IMR-90 (cell line): ENCODE measurements at regions not wholly inside any gene's neighbourhood (a gene's known extent, or its start where the extent isn't known, plus 50 kb on each side); places are given as distances from the start of the nearest gene placed in this dataset.

Experiments used
- ATAC-seq: fragments of 200-7000 bp; cut with Tn5 transposase; 2 replicates; pipeline ENCODE4 v1.9.1; 2020; ENCODE audit warnings: low read depth, mild to moderate bottlenecking, moderate library complexity
- BruUV-seq: library from RNA; stranded (reverse); fragments of 400-500 nt; replicated peaks from 2 replicates; lab custom pipeline; 2021; lab: Mats Ljungman, UMichigan
- CTCF ChIA-PET: fragments of 300-600 bp; formaldehyde crosslinking; extraction: SDS; loops from one replicate; lab custom pipeline; 2021; ENCODE audit warnings: antibody characterized with exemption; lab: Yijun Ruan, JAX
- POLR2A ChIA-PET: fragments of 300-600 bp; sonication (Branson Sonifier 250); formaldehyde crosslinking; loops from one replicate; lab custom pipeline; 2022; ENCODE audit warnings: antibody characterized with exemption; ENCODE audit not compliant: unreplicated experiment; lab: Charles Lee
- DNase-seq: peaks from one replicate; pipeline ENCODE4 v3.0.0; 2013
- H2AFZ ChIP-seq: replicated peaks from 2 replicates; pipeline ENCODE3; 2013; ENCODE audit warnings: low read length, mild to moderate bottlenecking; ENCODE audit not compliant: poor library complexity
- H2AK5ac ChIP-seq: 2 replicates; pipeline ENCODE4 v1.6.1; 2013; ENCODE audit warnings: low read depth, low read length, inconsistent platforms
- H2AK9ac ChIP-seq: replicated peaks from 2 replicates; pipeline ENCODE3; 2013; ENCODE audit warnings: mild to moderate bottlenecking, low read depth, low read length, moderate library complexity; ENCODE audit not compliant: poor library complexity
- H2BK120ac ChIP-seq: 2 replicates; pipeline ENCODE4 v1.6.1; 2013; ENCODE audit warnings: low read depth, low read length, inconsistent platforms
- H2BK15ac ChIP-seq: 3 replicates; pipeline ENCODE4 v1.6.1; 2013; ENCODE audit warnings: low read depth, low read length, inconsistent platforms
- H2BK20ac ChIP-seq: 2 replicates; pipeline ENCODE4 v1.6.1; 2013; ENCODE audit warnings: low read depth, mild to moderate bottlenecking, inconsistent platforms, low read length, moderate library complexity
- H2BK5ac ChIP-seq: 2 replicates; pipeline ENCODE4 v1.6.1; 2013; ENCODE audit warnings: mild to moderate bottlenecking, low read depth, low read length, inconsistent platforms; ENCODE audit not compliant: poor library complexity, severe bottlenecking
- H3K14ac ChIP-seq: replicated peaks from 2 replicates; pipeline ENCODE4 v1.6.1; 2013; ENCODE audit warnings: low read depth, low read length, inconsistent platforms
- H3K18ac ChIP-seq: 2 replicates; pipeline ENCODE4 v1.6.1; 2013; ENCODE audit warnings: low read depth, low read length, control low read depth
- H3K23ac ChIP-seq: 2 replicates; pipeline ENCODE4 v1.6.1; 2013; ENCODE audit warnings: low read depth, low read length, inconsistent platforms
- H3K27ac ChIP-seq: 2 replicates; pipeline ENCODE4 v1.5.1; 2013; ENCODE audit warnings: mild to moderate bottlenecking, control low read depth, low read length; ENCODE audit not compliant: insufficient read depth
- H3K27me3 ChIP-seq: 2 replicates; pipeline ENCODE4 v1.6.1; 2013; ENCODE audit warnings: low read length; ENCODE audit not compliant: control insufficient read depth, insufficient read depth
- H3K36me3 ChIP-seq: 2 replicates; pipeline ENCODE4 v1.6.1; 2013; ENCODE audit warnings: low read length, mixed read lengths; ENCODE audit not compliant: control insufficient read depth, insufficient read depth
- H3K4ac ChIP-seq: 2 replicates; pipeline ENCODE4 v1.6.1; 2013; ENCODE audit warnings: low read depth, low read length, inconsistent platforms
- H3K4me1 ChIP-seq: 2 replicates; pipeline ENCODE4 v1.6.1; 2013; ENCODE audit warnings: low read length, mixed read lengths; ENCODE audit not compliant: control insufficient read depth, insufficient read depth
- H3K4me2 ChIP-seq: 2 replicates; pipeline ENCODE4 v1.6.1; 2013; ENCODE audit warnings: low read depth, mild to moderate bottlenecking, control low read depth, low read length, moderate library complexity
- H3K4me3 ChIP-seq: 2 replicates; pipeline ENCODE4 v1.5.1; 2013; ENCODE audit warnings: low read depth, mild to moderate bottlenecking, control low read depth, low read length, moderate library complexity; ENCODE audit not compliant: insufficient read depth
- H3K56ac ChIP-seq: 2 replicates; pipeline ENCODE4 v1.6.1; 2013; ENCODE audit warnings: low read length, inconsistent platforms; ENCODE audit not compliant: insufficient read depth; ENCODE audit errors: extremely low read depth
- H3K79me1 ChIP-seq, 2 experiments: 2 replicates each; pipeline ENCODE4 v1.6.1; 2013; ENCODE audit warnings: low read length in 2 of 2, inconsistent platforms in 1 of 2, low read depth in 1 of 2
- H3K9ac ChIP-seq: 2 replicates; pipeline ENCODE4 v1.6.1; 2013; ENCODE audit warnings: low read depth, low read length, control low read depth
- H3K9me1 ChIP-seq: 2 replicates; pipeline ENCODE4 v1.6.1; 2013; ENCODE audit warnings: low read length, inconsistent platforms; ENCODE audit not compliant: insufficient read depth
- H3K9me3 ChIP-seq: 2 replicates; pipeline ENCODE4 v1.6.1; 2013; ENCODE audit warnings: low read length; ENCODE audit not compliant: control insufficient read depth, insufficient read depth
- H4K20me1 ChIP-seq: 2 replicates; pipeline ENCODE4 v1.6.1; 2013; ENCODE audit warnings: low read length, inconsistent platforms; ENCODE audit not compliant: insufficient read depth
- H4K5ac ChIP-seq: 2 replicates; pipeline ENCODE4 v1.6.1; 2013; ENCODE audit warnings: mild to moderate bottlenecking, low read depth, low read length, control low read depth
- H4K8ac ChIP-seq, 2 experiments: 2 replicates each; pipeline ENCODE4 v1.6.1; 2013; ENCODE audit warnings: low read depth in 2 of 2, low read length in 2 of 2, control low read depth in 1 of 2, inconsistent platforms in 1 of 2
- H4K91ac ChIP-seq: 2 replicates; pipeline ENCODE4 v1.6.1; 2013; ENCODE audit warnings: low read depth, low read length, inconsistent platforms; ENCODE audit not compliant: insufficient read depth
- CHD1 ChIP-seq: IDR thresholded peaks from 2 replicates; pipeline ENCODE4 v1.6.1; 2012; ENCODE audit warnings: low read depth, low read length, improper control_type of control experiment
- RFX5 ChIP-seq: IDR thresholded peaks from 2 replicates; pipeline ENCODE4 v1.8.0; 2012; ENCODE audit warnings: low read depth, mild to moderate bottlenecking, low read length, moderate library complexity
- WGBS, 2 experiments: methylation state at CpG; one replicate each; pipeline versions ENCODE4 v1.1.5 to v1.1.7; 2013; ENCODE audit warnings: missing lambda C conversion rate in 2 of 2; ENCODE audit not compliant: insufficient read length in 1 of 2; ENCODE audit errors: extremely low coverage in 2 of 2; 5-methylcytosine and 5-hydroxymethylcytosine counted together
- dilution Hi-C: fragments of 300-500 bp; cut with HindIII; formaldehyde crosslinking; loops from one replicate; pipeline ENCODE4 v1.14.3; 2018; ENCODE audit warnings: low sequenced_read_pairs; ENCODE audit not compliant: unreplicated experiment
- in situ Hi-C: fragments of 300-500 bp; cut with MboI; formaldehyde crosslinking; loops from 3 replicates; pipeline ENCODE4 v1.14.3; 2019; ENCODE audit warnings: low sequenced_read_pairs, inconsistent platforms, mixed read lengths
- intact Hi-C: fragments of 100-400 bp; cut with micrococcal nuclease; formaldehyde crosslinking; loops from 2 replicates; pipeline ENCODE4 v1.10.0; 2022
- TF ChIP-seq, protein P1 (sequence below): conservative IDR thresholded peaks from 2 replicates; pipeline ENCODE4 v1.5.1; 2012; ENCODE audit warnings: mild to moderate bottlenecking, low read depth, low read length, improper control_type of control experiment

- POLR2A ChIA-PET: no interaction called here
Observed at GRCh38 chr6:114550316-114550715, 207.5 kb upstream of the HS3ST5 start.

More at GRCh38 chr6:114550316-114550715, 207.5 kb upstream of the HS3ST5 start:
- H2AK5ac ChIP-seq: no peak overlapping the region
- no peak overlapping the region for H4K5ac ChIP-seq
- H4K8ac ChIP-seq: no peak overlapping the region
- H3K56ac ChIP-seq: no peak overlapping the region
- H2BK20ac ChIP-seq: no peak overlapping the region
- H3K4me1 ChIP-seq: no peaks in the 10 kb centered on the region
- H2AK9ac ChIP-seq: no peak overlapping the region
- no peaks in the 10 kb centered on the region for H3K9me1 ChIP-seq
- no peaks in the 10 kb centered on the region; the same call in none of the 2 replicates for H3K9me3 ChIP-seq
- no peak overlapping the region for H2BK15ac ChIP-seq
- no TSS peak for BruUV-seq
- no peak overlapping the region for H3K27ac ChIP-seq
- no peak overlapping the region for H3K4ac ChIP-seq
- H3K9ac ChIP-seq: no peak overlapping the region
- in situ Hi-C loops (no loop called here), intact Hi-C loops (no loop called here), dilution Hi-C loops (no loop called here)
- no peak for ATAC-seq
- no peak overlapping the region for H3K4me3 ChIP-seq
- no peak overlapping the region for H3K4me2 ChIP-seq
- CTCF ChIA-PET: interaction anchor here (0.6 kb wide), 1 partner anchor 114 kb away, joined by 3 read pairs; no protein-coding TSS in a partner anchor
- H2AFZ ChIP-seq: no peak overlapping the region
- H3K79me1 ChIP-seq: no peaks in the 10 kb centered on the region
- no peak for DNase-seq
- no peaks in the 10 kb centered on the region for H3K36me3 ChIP-seq
- no peaks in the 10 kb centered on the region for H3K27me3 ChIP-seq
- no peak for TF ChIP-seq RFX5
- TF ChIP-seq, protein P1, sequence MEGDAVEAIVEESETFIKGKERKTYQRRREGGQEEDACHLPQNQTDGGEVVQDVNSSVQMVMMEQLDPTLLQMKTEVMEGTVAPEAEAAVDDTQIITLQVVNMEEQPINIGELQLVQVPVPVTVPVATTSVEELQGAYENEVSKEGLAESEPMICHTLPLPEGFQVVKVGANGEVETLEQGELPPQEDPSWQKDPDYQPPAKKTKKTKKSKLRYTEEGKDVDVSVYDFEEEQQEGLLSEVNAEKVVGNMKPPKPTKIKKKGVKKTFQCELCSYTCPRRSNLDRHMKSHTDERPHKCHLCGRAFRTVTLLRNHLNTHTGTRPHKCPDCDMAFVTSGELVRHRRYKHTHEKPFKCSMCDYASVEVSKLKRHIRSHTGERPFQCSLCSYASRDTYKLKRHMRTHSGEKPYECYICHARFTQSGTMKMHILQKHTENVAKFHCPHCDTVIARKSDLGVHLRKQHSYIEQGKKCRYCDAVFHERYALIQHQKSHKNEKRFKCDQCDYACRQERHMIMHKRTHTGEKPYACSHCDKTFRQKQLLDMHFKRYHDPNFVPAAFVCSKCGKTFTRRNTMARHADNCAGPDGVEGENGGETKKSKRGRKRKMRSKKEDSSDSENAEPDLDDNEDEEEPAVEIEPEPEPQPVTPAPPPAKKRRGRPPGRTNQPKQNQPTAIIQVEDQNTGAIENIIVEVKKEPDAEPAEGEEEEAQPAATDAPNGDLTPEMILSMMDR: no peak
- no peak for TF ChIP-seq CHD1
- H2BK5ac ChIP-seq: no peak overlapping the region
- H3K18ac ChIP-seq: no peak overlapping the region
- H4K20me1 ChIP-seq: no peaks in the 10 kb centered on the region
- WGBS, 2 experiments: no CpG with 5 or more reads among the region's 2 CpGs
- no peak overlapping the region for H3K23ac ChIP-seq
- H4K91ac ChIP-seq: no peak overlapping the region
- no peak overlapping the region for H3K14ac ChIP-seq
- no peak overlapping the region for H2BK120ac ChIP-seq
